Fibroblast of peridontal ligament (primary cell): ENCODE measurements at regions not wholly inside any gene's neighbourhood (a gene's known extent, or its start where the extent isn't known, plus 50 kb on each side); places are given as distances from the start of the nearest gene placed in this dataset.

Experiments used
- DNase-seq: peaks from one replicate; pipeline ENCODE4 v3.0.0-alpha.2; 2010; ENCODE audit errors: extremely low read depth

DNA sequence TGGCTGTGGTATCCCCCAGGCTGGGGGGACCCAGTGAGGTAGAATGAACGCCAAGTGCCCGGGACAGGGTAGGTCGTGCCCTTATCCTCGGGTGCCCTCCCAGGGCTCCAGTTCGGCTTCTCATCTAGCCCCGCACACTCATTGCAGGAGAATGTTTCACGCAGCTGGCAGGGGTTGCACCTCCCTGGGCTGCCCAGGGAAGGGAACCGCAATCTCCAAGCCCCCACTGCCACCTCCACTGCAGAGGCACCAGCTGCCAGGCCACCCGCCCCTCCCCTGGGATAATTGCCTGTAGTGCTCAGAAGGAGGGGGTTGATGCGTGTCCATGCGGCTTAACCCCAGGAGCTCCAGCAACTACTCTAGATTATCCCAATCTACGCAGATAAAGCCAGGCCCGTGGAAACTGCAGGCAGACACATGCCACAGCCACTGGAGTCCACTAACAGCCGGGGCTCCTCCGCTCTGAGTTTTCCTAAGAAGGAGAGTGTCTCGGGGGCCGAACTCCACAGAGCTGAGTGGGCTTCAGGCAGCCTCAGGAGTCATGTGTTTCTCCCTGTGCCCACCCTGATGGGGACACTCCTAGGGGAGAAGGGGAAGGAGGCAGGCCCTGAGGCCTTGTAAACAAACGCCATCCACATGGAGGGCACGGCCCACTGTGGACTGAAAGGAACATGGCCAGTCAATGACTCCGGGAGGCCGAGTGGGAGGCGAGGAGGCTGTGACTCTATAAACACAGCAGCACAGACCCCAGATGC, 137.2 kb upstream of the IQSEC1 start:
- DNase-seq, result no peak

DNA sequence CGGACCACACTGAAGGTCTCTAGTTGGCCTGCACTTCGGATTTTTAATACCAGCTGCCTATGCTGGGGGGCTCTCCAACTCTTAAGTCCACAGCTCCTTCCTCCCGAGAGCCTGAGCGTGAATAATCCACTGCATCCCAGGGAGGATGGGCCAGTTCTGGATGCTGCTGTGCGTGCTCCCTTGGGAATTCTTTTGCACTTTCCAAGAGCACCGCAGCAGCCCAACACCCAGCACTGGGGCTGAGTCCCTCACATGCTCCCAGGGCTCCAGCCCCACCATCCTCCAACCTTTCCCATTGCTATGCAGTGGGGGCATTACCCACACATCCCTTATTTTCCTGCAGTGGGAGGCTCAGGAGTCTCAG, 136.4 kb upstream of the IQSEC1 start:
- DNase-seq, result no peak

DNA sequence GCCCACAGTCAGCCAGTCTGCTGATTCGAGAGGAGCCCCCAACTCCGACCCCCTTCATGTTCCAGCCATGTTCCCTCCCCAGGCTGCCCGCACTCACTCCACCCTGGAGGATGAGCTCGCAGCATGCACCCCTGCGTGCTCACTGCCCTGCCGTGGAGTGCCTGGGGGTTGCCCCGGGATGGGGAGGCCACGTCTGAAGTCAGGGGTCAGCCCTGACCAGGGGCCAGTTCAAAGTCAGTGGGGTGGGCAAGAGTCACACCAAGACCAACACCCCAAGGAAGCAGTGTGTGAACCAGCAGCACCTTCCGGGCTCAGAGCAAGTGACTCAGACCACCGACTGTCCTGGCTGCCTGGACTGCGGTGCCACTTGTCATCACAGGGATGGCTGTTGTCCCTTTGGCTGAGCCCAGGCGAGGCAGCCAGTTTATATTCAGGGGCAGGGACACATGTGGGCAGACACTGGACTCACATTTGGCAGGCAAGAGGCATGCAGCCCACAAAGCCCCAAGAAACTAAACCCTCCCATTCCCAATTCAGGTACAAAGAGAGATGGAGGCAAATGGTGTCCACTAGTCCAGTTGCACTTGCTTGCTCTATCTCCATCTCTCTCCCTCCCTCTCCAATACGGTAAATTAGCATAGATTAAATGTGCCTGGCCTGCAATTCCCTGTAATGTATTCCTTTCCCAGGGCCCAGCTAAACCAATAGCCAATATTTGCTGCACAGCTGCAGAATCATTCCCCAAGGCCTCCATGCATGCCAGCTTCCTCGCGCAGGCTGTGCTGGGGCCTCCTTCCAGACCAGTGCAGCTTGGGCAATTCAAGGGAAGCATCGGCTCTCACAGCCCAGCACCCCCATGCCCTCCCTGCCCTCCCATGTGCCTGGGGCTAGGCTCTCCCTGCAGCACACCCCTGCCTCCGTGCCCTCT, 135.7 kb upstream of the IQSEC1 start:
- no peak for DNase-seq

DNA sequence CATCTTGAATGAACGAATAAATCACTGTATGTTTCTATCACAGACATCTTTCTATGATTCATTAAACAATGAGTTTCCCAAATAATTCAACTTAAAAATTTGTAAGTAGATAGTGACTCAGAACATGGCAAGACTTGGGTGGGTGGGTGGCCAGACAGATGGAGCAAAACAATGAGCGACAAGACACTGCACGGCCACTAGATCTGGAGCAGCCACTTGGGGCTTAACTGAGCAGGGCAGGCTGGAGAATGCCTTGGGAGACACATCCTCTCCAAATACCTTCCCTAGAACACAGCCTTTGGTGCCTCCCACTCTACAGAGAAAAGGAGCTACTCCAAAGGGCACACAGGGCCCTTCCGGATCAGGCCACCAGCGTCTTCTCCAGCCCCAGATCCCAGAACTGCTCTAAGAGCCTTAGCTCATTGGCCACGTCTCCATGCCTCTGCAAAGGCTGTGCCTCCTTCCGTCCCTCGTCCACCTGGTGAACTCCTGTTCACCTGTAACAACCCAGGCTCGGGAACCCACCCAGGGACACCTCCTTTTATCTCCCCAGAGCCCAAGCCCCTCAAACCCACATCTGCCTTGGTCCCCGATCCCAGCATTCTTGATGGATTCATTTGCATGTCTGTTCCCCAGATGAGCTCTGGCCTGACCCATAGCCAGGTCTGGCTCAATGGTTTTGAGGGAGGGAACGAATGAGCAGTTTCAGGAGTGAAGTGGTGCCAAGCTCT, 134.9 kb upstream of the IQSEC1 start:
- DNase-seq, result no peak

DNA sequence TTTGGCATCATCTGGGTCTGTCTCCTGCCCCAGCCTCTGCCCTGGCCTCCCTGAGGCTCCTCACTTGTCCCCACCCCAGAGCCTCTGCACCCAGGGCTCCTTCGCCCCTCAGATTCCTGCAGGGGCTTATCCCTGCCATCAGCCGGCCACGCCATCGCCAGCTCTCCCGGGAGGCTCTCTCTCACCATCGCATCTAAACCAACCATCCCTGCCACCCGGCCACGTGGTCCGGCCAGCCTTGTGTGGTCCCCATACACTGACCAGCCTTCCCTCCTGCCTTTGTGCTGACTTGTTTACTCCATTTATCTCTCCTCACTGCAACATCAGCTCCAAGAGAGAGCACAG, 134.3 kb upstream of the IQSEC1 start:
- no peak for DNase-seq

DNA sequence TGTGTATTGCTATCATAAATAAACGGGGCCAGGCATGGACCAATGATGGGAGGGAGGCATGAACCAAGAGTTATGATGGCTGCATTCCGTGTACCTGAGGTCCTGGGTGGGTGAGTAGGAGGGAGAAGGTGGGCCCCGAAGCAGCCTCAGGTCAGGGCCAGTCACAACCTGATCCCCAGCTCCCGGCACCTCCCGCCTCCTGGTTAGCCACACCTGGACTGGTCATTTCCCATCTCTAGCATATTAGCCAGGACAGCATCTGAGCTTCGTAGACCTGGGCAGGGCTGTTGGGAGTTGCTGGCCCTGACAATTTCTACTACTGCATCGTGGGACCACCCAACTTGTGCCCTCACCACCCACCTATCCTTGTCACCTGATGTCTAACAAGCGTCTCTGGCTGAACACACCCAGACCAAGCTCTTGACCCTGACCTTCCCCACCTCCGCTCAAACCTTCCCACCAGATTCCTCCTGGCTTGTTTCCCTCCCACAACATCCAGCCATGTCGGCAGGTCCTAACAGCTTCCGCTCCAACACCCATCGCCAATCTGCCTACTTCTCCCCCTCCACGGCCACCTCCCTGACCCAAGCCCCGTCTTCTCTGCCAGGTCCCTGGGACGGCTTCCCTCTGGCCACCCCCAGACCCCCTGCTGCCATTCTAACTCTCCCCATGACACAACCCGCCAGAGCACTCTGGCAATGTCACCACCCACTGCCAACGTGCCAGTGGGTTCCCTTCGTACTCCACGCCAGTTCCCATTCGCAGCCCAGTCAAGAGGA, 133.8 kb upstream of the IQSEC1 start:
- no peak for DNase-seq

DNA sequence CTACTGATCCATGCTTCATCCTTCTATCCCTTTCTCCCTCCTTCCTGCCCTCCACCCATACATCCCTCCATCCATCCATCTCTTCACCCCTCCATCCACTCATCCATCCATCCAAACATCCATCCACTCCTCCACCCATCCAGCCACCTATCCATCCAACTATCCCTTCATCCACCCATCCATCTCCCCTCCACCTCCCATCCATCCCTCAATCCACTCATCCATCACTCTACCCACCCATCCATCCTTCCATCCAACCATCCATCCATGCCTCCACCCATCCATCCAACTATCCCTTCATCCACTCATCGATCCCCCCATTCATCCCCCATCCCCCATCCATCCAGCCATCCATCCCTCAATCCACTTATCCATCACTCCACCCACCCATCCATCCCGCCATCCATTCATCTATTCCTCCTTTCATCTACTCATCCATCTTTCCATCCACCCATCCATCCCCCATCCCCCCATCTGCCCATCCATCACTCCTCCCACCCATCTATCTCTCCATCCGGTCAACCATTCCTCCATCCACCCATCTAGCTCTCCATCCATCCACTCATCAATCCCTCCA, 132.4 kb upstream of the IQSEC1 start:
- no peak for DNase-seq

DNA sequence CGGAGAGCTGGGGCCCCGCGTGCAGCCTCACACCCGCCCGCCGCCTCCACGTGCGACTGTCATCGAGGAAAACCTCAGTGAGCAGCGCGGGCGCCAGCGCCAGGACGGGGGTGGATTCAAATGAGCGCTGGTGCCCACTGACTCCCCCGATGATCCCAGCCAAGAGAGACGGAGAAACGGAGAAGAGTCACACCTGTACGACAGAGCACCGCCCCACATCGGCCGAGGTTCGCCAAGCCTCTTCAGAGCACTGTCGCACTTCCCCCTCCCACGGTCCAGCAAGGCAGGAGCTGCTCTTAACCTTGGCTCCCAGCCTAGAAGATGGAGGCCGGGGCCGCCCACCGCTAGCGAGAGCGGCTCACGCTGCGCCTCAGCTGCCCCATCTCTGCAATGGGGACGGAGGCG, 130.9 kb upstream of the IQSEC1 start:
- DNase-seq, result no peak

DNA sequence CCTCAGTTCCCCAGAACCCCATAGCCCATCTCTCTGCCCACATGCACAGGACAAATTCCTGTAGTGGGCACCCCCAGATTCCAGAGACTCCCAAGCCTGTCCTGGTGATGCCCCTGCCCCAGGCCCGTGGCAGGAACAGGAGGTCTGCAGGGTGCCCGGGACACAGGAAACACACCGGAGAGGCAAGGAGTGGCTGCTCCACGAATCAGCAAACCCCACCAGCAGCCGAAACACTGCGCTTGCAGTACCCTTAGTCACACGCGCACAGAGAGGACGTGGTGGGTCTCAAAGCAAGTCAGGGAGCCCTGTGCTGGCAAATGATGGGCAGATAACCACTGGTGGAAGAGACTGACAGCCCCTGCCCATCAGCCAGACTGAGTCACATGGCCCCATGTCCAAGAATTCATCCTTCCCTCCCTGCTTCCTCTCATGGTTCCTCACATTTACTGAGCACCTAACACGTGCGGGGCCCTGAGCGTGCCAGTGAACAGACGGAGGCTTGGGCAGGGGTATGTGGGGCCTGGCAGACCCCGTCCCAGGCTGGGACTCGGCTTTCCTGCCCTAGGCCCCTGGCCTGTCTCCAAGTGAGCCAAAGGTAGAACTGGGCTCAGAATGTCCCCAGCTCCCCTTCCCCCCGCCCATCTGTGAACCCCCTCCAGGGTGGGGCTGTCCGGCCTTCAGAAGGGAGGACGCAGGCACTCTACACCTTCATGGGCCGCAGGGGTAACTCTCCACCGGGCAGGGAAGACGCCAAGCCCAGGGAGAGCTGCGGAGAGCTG, 130.4 kb upstream of the IQSEC1 start:
- no peak for DNase-seq

DNA sequence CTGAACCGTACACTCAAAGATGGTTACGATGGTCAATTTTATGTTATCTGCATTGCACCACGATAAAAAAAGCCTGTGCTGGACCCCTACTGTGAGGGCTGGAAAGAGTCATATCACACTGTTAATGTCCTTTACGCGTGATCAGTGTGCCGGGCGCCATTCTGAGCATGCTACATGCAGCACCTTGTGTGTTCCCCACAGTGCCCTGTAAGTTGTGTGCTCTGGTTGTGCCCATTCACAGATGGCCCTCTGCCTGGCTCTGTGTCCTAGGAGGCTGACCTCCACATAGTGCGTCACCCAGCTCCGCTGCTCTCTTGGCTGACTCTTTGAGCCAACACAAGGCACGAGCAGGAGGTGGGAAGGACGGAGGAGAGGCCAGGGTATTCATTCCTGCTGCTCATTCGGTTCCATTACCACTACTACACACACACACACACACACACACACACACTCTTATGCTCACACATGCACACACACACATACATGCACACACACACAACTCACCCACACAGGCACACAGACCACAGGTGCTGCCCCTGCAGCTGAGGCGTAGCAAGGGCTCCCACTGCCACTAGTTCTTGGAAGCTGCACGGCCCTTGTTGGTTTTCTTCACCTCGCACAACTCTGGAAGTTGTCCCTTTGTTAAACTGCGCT, 129.6 kb upstream of the IQSEC1 start:
- no peak for DNase-seq

DNA sequence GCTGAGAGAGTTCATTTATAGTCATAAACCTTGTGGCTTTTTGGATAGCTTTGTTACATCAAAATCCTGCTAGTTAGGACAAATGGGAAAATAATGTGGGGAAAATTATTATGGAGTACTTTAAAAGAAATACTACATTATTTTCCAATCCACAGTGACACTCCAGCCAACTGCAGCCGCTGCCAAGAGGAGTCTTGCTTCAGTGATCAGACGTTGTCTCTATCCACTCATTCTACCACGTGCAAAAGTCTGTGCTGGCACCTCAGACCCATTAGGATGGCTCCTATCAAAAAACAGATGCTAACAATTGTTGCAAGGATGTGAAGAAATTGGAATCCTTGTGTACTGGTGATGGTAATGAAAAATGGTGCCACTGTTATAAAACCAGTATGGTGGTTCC, 128.6 kb upstream of the IQSEC1 start:
- DNase-seq, result no peak

DNA sequence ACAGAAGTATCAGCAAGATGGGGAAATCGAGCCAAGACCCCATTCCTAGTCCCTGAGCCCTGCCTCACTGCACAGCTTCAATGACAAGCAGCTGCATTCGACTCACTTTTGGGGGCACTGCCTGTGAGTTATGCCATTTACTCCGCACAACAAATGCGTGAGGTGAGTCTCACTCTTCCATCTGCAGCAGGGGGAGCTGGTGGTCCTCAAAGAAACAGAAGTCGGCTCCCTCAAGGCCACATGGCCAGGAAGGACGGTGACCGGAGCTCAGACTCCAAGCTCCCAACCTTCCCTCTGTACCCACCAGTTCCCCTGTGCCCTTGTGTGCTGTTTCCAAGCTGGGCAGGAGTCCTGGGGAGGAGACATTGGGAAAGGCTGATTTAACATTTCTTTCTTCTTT, 127.7 kb upstream of the IQSEC1 start:
- no peak for DNase-seq

DNA sequence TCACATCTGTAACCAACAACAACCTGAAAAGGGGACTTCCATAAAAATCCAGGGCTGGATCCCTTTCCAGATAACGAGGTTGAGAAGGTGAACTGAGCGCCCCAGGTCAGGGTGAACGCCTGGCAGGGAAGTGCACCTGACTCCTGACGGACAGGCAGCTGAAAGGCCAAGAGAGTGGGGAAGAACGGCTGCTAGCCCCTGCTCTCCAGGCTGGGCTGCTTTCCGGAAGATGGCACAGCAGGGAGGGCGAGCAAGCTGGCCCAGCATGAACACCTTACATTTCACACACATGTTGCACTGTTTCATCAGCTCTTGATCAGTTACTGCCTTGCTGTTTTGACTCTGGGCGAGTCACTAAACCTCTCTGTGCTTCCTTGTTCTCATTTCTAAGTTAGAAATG, 127.2 kb upstream of the IQSEC1 start:
- no peak for DNase-seq

DNA sequence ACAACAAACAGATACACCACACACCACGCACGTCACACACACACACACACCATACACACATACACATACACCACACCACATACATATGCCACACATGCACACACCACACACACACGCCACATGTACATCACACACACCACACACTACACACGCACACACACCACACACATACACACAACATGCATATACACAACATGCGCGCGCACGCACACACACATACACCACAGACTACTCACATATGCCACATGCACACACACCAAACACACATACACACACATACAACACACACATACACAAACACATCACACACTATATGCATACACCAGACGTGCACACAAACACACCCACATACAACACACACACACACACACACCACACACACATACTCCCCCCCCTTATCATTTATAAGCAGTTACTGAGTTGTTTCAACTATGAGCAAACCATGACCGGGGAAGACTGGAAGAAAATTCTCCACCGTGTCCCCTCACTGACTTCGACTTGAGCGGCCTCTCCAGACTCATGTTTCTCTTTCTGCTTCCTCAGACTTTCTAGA, 126.7 kb upstream of the IQSEC1 start:
- no peak for DNase-seq

DNA sequence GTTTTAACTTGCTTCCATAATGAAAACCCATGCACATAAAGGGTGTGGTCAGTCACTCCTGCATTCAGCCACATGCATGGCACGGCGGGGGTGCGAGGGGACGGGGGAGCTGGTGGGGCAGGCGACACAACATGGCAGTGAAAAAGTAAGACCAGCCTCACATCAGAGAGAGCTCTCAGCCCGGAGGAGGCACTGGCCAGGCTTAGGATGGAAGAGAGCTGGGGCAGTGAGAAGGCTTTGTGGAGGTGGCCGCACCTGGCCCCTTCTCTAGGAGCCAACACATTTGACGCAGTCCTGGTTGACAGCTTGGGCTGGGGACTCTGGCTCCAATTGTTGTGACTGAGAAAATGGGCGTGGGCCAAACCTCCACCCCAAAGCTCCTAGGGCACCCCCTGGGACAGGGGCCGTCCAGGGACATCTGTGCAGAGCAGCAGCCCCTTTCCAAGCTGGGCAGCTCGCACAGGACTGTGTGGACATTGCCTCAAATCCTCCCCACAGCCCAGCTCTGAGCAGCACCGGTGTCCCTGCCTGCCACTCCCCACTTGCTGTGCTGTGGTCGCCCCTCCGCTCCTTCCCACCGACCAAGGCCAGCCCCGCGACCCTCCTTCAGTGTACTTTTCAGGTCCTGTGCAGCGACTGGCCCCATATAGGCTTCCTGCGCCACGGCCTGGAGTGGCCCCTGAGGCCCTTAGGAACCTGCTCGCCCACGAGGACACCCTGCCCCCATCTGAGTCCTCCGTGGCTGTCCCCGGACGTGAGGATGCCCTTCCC, 126.0 kb upstream of the IQSEC1 start:
- no peak for DNase-seq

DNA sequence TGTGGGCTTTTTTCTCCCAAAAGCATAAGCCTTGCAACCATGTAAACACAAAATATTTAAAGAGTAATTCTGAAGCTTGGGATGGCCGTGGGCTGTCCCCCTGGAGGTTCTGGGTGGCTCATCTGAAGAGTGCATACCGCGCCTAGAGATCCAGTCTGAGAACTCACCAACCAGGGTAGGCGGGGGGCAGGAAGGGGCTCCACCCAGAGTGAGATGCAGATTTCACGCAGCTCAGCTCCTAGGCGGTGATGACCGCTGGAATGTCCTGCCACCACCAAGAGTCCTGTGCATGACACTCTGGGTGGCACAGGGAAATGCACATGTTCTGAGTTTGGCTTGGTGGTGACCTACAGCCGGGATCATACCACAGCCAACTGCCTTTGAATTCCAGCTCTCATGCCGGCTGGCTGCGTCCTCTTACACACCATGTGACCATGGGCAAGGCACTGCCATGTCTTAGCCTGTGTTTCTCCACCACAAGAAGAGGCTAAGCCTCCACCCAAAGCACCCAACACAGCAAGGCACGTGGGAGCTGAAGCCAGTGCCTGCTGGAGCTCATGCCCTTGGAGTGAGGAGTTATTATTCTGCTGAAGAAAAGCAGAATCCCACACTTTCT, 125.1 kb upstream of the IQSEC1 start:
- no peak for DNase-seq

DNA sequence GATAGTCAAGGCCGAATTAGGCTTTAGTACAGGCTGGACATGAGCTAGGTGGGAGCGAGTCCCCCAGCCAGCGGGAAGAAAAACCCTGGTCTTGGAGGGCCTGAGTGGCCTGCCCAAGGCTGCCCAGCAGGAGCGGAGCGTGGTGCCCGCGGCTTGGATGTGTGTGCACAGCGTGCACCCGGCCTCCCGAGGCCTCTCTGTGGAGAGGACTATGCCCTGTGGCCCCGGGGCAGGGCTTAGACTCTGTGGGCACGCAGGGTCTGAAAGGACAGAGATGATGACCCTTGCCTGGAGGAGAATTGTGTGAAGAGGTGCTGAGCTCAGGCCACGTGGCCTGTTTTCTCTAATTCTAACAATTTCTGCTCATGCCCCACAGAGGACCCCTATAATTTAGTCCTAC, 124.6 kb upstream of the IQSEC1 start:
- DNase-seq, result no peak

DNA sequence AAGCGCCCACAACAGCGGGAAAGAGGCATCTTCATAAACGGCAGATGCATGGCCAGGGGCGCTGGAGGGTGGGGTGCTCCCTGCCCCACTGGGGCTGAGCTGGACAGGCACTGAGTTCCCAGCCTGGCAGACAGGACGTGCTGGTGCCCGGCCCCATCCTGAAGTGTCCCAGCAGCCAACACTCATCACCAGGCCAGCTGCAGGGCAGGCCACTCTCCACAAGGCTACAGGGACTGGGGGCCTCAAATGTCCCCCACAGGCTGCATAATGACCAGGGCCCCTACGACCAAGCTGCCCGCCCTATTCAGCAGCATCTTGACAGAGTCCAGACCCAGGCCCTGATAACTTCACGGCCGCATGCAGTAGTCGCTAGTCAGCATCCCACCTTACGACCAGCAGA, 124.1 kb upstream of the IQSEC1 start:
- no peak for DNase-seq

DNA sequence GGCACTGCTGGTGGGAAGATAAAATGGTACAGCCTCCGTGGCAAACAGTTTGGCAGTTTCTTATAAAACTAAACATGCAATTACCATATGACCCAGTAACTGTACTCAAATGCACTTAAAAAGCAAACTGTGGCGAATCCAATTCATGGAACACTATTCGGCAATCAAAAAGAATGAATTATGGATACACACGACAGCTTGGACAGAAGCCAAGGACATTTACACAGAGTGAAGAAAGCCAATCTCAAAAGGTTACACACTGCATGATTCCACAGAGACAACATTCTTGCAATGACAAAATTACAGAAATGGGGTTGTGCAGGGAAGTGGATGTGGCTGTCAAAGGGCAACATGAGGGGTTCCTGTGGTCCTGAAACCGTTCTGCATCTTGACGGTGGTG, 122.1 kb upstream of the IQSEC1 start:
- DNase-seq, result no peak
